Limb (tissue), 2 donors: ENCODE measurements at regions not wholly inside any gene's neighbourhood (a gene's known extent, or its start where the extent isn't known, plus 50 kb on each side); places are given as distances from the start of the nearest gene placed in this dataset.

Experiments
- DNase-seq, 2 donors: peaks; one replicate each; pipeline ENCODE4 v3.0.0-alpha.2; 2016; ENCODE audit errors: extremely low spot score in 2 of 2

DNA sequence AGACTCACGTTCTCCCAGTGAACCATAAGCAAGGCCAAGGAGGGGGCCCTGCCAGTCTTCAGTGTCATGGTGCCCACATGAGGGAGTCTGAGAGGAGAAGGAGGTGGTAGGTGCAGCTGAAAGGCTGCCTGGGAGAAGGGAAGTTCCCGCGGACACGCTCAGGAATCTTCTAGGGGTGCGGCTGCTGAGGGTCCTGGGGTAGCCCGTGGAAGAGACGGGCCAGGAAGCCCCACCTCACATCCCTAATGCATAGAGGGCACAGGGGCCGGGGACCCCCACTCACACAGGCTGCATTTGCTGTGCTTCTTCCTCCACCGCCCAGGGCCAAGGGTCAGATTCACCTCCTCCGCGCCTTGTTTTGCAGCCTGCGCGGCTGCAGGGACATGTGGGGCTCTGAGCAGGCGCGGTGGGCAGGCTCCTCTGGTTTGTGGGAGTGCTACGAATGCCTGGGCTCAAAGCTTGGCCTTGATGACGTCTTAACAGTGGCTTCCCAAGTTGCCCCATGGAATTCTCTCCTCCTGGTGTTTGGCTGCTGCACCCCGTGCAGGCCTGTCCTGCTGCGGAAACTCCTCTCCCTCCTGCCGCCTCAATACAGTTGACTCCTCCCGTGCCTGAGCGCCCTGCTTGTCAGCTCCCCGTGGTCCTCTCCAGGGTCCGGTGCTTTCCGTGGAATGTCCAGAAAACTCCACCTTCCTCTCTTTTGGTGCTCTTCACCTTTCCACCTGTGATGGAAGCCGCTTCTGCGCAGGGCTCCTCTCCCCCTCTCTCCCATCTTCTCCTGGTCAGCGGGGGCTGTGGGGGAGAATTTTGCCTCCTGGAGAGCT lies 95.7 kb downstream of the VAPA start:
- DNase-seq, result no peak

DNA sequence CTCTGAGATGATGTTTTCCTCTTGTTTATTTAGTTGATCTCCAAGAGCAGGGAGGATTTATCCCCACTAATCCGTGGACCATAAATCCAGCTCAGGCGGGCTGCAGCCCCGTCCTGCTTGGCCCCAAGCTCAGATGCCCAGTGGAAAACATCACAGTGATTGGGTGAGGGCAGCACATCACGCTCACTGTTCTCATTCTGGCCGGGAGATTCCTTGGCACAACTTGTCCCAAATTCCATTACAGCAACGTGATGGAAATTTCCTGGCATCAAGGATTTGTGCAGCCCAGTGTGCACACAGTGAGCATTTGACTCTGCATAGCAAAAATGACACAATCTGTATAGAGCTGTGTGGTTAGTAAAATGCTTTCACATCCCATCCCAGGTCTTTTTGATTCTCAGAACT lies 96.8 kb downstream of the VAPA start:
- peak; percentile 62 to 80 for DNase-seq

- no peak for DNase-seq
Observed at GRCh38 chr18:10011061-10011460, 97.2 kb downstream of the VAPA start.

- no peak for DNase-seq
Observed at GRCh38 chr18:10011751-10012150, 97.9 kb downstream of the VAPA start.

DNA sequence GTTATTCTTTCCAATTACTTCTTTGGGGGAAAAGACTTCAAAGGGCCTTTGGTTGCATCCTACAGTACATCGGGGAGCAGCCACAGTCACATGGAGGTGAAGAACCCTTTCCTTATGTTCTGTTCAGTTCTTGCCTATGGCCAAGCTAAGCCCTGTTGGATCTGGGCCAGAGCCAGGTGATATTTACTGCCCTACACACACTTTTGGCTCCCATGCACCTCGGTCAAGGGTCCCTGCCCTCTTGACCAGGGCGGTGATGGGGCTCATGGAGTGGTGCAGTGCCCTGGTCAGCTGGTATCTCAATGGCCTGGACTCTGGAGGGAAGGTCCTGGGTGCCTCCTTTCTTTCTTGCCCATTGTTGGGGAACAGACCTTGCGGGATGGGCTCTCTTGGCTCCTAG lies 98.7 kb downstream of the VAPA start:
- DNase-seq, result no peak

DNA sequence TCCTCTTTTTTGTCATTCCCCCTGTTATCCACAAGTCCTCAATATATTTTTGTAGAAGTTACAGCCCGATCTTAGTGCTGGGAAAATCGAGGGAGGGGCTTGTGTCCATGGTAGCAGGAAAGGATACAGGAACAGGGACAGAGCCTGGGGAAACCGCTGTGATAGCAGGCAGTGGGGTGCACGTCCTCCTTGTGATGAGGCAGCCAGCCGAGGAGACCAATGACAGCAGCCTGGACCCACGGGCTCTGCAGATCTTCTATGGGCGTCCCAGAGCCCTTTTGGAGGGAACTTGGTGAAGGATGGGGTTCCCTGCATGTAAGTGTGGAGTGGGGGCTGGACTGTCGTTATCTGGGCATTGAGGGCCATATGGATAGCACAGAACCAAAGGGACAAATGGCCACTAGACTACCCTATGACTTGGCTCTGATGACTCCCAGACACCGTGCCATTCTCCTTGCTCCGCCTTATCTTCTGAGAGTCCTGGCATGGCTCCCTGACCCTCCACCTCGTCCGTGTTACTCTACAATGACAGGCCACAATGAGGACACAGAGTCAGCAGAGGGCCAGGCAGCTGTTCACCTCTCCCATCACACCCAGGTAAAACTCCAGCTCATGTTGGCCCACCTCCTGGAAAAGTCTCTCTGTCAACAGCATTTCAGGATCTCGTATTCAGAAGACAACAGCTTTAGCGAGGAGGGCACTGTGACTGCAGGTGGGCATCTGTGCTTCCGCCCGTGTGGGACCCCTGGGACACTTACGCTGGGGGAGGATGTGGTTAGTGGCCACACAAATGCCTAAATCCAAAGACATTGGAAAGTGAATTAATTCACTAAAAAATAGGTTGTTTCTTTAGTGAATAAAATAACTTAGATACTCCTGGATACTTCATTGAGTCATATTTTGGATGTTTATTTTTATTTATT lies 100.1 kb downstream of the VAPA start:
- DNase-seq, result no peak

DNA sequence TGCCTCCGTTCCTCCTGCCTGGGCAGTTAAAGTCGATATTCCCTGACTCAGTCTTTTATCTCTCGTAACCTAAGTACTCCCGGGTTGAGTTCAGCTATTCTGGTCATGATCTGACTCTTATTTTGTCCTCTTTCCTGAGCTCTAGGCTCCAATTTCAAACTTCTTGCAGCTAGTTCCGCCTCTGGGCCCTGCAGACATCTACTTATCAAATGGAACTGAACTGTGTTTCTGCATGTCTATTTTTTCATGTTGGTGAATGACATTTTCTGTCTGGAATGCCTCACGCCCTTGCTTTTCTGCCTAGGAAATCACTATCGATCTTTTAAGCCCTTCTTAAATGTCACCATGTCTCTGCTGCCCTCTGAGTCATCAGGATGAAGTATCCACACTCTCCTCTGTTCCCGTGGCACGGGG lies 101.5 kb downstream of the VAPA start:
- no peak for DNase-seq

DNA sequence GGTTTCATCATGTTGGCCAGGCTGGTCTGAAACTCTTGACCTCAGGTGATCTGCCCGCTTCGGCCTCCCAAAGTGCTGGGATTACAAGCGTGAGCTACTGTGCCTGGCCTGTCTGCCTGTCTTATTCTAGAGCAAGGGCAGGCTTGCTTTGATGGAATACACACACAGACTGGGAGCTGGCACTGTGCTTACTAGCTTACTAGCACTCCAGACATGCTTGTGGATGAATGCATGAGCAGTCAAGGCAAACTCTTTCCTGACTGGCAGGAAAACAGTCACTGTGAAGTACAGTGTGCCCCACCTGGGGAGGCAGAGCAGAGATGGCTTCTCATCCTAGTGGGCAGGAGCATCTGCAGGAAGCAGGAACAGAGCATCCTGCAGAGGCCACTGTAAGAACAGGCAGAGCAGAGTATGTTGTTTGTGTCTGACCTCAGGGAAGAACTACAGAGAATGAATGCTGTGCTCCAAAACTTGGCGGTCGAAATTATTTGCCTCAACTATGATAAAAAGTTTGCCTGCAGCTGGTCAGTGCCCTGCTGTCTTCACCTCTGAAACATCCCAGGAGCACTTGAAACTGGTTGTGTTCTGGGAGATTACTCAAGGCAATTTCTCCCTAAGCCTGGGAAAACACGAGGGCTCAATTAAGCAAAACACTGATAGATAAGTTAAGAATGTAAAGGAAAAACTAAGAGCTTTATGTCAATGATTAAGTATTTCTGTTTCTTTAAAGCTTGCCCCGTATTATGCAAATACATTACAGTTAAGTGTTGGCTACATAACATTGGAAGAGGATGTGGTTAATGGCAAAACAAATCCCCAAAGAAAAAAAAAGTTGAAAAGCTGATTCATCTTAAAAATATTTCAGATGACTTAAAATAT lies 102.4 kb downstream of the VAPA start:
- no peak for DNase-seq

- no peak for DNase-seq
Observed at GRCh38 chr18:10017043-10017442, 103.2 kb downstream of the VAPA start.

- no peak for DNase-seq
Observed at GRCh38 chr18:10018289-10018688, 104.5 kb downstream of the VAPA start.

DNA sequence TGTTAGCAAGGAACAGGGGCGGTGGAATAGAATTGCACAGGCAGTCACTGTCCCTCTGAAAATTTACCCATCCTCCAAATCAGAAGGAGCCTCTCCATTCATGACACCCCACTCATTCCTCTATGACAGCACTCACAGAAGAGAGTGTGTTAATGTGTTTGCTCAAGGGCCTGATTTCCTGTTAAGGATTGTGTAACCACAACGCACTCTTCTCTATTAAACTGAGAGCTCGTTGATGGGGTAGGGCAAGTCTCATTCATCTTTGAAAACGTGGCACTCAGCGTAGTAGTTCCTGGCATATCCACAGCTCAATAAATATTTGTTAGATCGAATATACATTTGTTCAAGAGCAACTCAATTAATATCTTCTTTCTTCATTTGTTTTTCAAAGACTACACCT lies 106.4 kb downstream of the VAPA start:
- no peak for DNase-seq

GRCh38 chr18:10022365-10022764 lies 108.5 kb downstream of the VAPA start:
- no peak for DNase-seq

DNA sequence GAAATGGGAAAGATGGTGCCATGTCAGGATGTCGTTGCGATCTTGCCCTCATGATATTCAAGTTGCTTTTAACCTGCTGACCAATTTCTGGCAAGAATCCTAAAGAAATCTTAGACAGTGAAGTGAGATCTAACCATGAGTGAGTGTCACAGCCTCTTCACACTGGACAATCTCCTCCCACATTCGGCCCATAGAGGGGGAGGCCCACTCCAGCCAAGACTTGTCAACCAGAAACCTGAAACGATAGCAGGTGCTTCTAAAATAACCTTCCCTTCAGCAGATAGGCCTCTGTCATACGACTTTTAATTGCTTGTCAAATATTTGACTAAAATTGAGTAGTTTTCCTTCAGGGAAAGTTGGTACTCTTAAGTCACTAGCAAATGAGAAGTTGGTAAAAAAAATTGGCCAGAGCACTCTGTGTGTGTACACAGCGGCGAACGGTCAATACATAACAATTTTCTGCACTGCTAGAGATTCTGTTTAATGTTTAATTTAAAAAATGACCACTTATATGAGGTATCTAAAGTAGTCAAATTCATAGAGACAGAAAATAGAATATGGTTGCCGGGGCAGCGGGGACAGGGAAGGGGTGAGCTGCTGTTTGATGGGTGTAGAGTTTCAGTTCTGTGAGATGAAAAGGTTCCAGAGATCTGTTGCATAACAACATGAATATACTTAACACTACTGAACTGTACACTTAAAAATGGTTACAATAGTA lies 110.2 kb downstream of the VAPA start:
- no peak for DNase-seq

DNA sequence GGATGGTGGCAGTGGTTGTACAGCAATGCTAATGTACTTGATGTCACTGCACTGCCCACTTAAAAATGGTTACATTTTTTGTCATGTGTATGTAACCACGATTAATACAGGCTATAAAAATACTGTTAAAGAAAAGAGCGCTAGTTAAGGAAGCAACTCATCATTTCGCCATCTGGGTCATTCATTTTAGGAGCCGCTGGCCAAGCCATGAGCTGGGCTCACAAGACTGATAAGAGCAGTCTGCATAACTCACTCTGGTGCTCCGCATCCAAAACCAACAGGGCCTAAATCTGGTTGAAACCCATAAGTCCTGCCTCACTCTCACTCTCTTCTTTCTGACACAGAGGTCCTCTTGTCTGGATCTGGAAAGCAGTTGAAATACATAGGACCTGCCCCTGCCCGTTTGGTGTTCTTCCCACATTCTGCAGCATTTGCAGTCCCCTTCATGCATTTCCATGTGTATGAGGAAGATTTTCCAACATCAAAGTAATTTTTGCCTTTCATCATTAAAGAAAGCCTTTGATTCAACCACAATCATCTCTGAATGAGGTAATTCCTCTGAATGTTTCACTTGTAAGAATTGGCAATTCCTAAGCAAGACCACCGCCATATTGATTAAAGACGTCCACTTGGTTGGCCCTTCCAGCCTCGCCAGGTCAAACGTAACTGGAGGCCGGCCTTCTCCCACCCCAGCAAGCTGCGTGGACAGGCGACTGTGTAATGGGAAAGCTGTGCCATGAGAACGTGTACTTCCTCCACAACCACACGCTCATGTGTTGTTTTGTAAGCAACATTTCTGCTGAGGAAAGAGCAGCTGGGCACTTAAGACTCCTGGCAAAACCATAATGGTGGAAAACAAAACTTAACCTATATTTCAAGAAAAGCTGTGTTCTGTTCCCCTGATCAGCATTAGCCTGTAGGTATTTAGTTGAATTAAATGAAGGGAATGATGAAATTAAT lies 112.2 kb downstream of the VAPA start:
- no peak for DNase-seq

DNA sequence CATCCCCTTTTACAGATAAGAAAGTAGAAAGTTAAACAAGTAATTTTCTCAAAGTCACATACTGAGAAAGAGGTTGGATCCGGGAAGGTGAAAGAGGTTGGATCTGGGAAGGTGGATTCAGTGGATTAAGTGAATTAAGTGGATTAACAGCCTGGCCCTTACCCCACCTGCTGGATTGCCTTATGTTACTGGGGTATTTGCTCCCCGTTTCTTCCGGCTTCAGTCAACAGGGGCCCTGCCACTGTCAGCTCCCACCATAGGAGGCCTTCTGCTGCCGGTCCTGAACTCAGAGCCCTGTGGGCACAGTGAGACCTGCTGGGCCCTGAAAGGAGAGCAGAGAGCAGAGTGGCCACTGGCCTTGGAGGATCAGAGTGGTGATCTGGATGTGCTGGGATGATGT lies 113.2 kb downstream of the VAPA start:
- no peak for DNase-seq

GRCh38 chr18:10027461-10027860 lies 113.6 kb downstream of the VAPA start:
- no peak for DNase-seq

- DNase-seq, result no peak
Observed at GRCh38 chr18:10029711-10030110, 115.9 kb downstream of the VAPA start.

- no peak for DNase-seq
Observed at GRCh38 chr18:10030816-10031541, 117.2 kb downstream of the VAPA start.
